WTC11 (cell line): ENCODE measurements at regions not wholly inside any gene's neighbourhood (a gene's known extent, or its start where the extent isn't known, plus 50 kb on each side); places are given as distances from the start of the nearest gene placed in this dataset.

Experiments used
- ATAC-seq: fragments of 200-7000 bp; cut with Tn5 transposase; 2 replicates; pipeline ENCODE4 v1.10.0; 2021; ENCODE audit warnings: mild to moderate bottlenecking, moderate library complexity
- CTCF ChIA-PET: fragments of 300-600 bp; sonication (Branson Sonifier 250); formaldehyde crosslinking; loops from one replicate; lab custom pipeline; 2021; ENCODE audit warnings: antibody characterized with exemption; lab: Charles Lee
- POLR2A ChIA-PET: fragments of 350-600 bp; sonication (Branson Sonifier 250); formaldehyde crosslinking; loops from one replicate; lab custom pipeline; 2021; ENCODE audit warnings: antibody characterized with exemption; lab: Charles Lee
- DNase-seq: peaks from one replicate; pipeline ENCODE4 v3.0.0; 2021; ENCODE audit warnings: low spot score
- H3K27ac Mint-ChIP-seq: 2 replicates; pipeline ENCODE4 v1.8.0; 2021; ENCODE audit warnings: mixed read lengths
- H3K27me3 Mint-ChIP-seq: 2 replicates; pipeline ENCODE4 v1.8.0; 2021; ENCODE audit warnings: low read depth, mild to moderate bottlenecking, moderate library complexity, mixed read lengths
- H3K36me3 Mint-ChIP-seq: 2 replicates; pipeline ENCODE4 v1.8.0; 2021; ENCODE audit warnings: mixed read lengths
- H3K4me1 Mint-ChIP-seq: 2 replicates; pipeline ENCODE4 v1.8.0; 2022; ENCODE audit warnings: mixed read lengths
- H3K4me3 Mint-ChIP-seq: 2 replicates; pipeline ENCODE4 v1.8.0; 2021; ENCODE audit warnings: mild to moderate bottlenecking, moderate library complexity, mixed read lengths
- H3K9me3 Mint-ChIP-seq: 2 replicates; pipeline ENCODE4 v1.8.0; 2021; ENCODE audit warnings: mixed read lengths
- AFF4 ChIP-seq: sonication (generic); formaldehyde crosslinking; IDR thresholded peaks from 2 replicates; pipeline ENCODE4 v1.8.1; 2023; ENCODE audit warnings: mild to moderate bottlenecking, missing genetic modification reagents, borderline replicate concordance
- ATF6 ChIP-seq: sonication (generic); formaldehyde crosslinking; IDR thresholded peaks from 2 replicates; pipeline ENCODE4 v1.8.1; 2023; ENCODE audit warnings: mild to moderate bottlenecking, missing genetic modification reagents
- CREB1 ChIP-seq: sonication (generic); formaldehyde crosslinking; IDR thresholded peaks from 2 replicates; pipeline ENCODE4 v1.8.0; 2023; ENCODE audit warnings: mild to moderate bottlenecking, missing genetic modification reagents
- E2F1 ChIP-seq: sonication (generic); formaldehyde crosslinking; IDR thresholded peaks from 2 replicates; pipeline ENCODE4 v1.8.0; 2022; ENCODE audit warnings: mild to moderate bottlenecking, missing genetic modification reagents
- E2F4 ChIP-seq: sonication (generic); formaldehyde crosslinking; IDR thresholded peaks from 2 replicates; pipeline ENCODE4 v1.8.1; 2022; ENCODE audit warnings: low read depth, mild to moderate bottlenecking, moderate library complexity, missing genetic modification reagents, borderline replicate concordance
- ERG ChIP-seq: fragments of 250-450 bp; sonication (Bioruptor Pico); IDR thresholded peaks from 2 replicates; pipeline ENCODE4 v1.8.0; 2021; ENCODE audit warnings: mild to moderate bottlenecking
- HMGXB4 ChIP-seq: sonication (generic); formaldehyde crosslinking; IDR thresholded peaks from 2 replicates; pipeline ENCODE4 v1.8.1; 2023; ENCODE audit warnings: mild to moderate bottlenecking, moderate library complexity, missing genetic modification reagents
- IRF1 ChIP-seq: sonication (generic); formaldehyde crosslinking; IDR thresholded peaks from 2 replicates; pipeline ENCODE4 v1.8.0; 2023; ENCODE audit warnings: missing genetic modification reagents
- IRF2 ChIP-seq: sonication (generic); formaldehyde crosslinking; IDR thresholded peaks from 2 replicates; pipeline ENCODE4 v1.8.0; 2022; ENCODE audit warnings: low read depth, missing genetic modification reagents, borderline replicate concordance
- KAT7 ChIP-seq: sonication (generic); formaldehyde crosslinking; IDR thresholded peaks from 2 replicates; pipeline ENCODE4 v1.8.1; 2023; ENCODE audit warnings: missing genetic modification reagents, mild to moderate bottlenecking, borderline replicate concordance
- MYBL2 ChIP-seq: sonication (generic); formaldehyde crosslinking; IDR thresholded peaks from 2 replicates; pipeline ENCODE4 v1.8.1; 2023; ENCODE audit warnings: mild to moderate bottlenecking, moderate library complexity, missing genetic modification reagents
- NFYB ChIP-seq: sonication (generic); formaldehyde crosslinking; conservative IDR thresholded peaks from 2 replicates; pipeline ENCODE4 v1.8.0; 2022; ENCODE audit warnings: low read depth, missing genetic modification reagents
- PREB ChIP-seq: sonication (generic); formaldehyde crosslinking; IDR thresholded peaks from 2 replicates; pipeline ENCODE4 v1.8.1; 2022; ENCODE audit warnings: mild to moderate bottlenecking, missing genetic modification reagents, moderate library complexity, borderline replicate concordance
- PRRX2 ChIP-seq: fragments of 250-450 bp; sonication (Bioruptor Pico); IDR thresholded peaks from 2 replicates; pipeline ENCODE4 v1.8.0; 2021; ENCODE audit warnings: mild to moderate bottlenecking
- STAT6 ChIP-seq: sonication (generic); formaldehyde crosslinking; conservative IDR thresholded peaks from 2 replicates; pipeline ENCODE4 v1.8.1; 2023; ENCODE audit warnings: mild to moderate bottlenecking, low read depth, missing genetic modification reagents, moderate library complexity
- TCF7 ChIP-seq: sonication (generic); formaldehyde crosslinking; IDR thresholded peaks from 2 replicates; pipeline ENCODE4 v1.8.0; 2022; ENCODE audit warnings: mild to moderate bottlenecking, low read depth, missing genetic modification reagents, moderate library complexity
- TEAD1 ChIP-seq: sonication (generic); formaldehyde crosslinking; IDR thresholded peaks from 2 replicates; pipeline ENCODE4 v1.8.0; 2022; ENCODE audit warnings: mild to moderate bottlenecking, missing genetic modification reagents
- ZNF671 ChIP-seq: fragments of 250-450 bp; sonication (Bioruptor Pico); IDR thresholded peaks from 2 replicates; pipeline ENCODE4 v1.8.0; 2021; ENCODE audit warnings: mild to moderate bottlenecking

- Mint-ChIP-seq H3K27me3 (no peaks in the 10 kb centered on the region), H3K27ac (no peak overlapping the region), H3K9me3 (peaks cover 18% of the 10 kb centered on the region), H3K4me3 (no peak overlapping the region), H3K4me1 (no peaks in the 10 kb centered on the region), H3K36me3 (peaks cover 8% of the 10 kb centered on the region; the same call in 1 of the 2 replicates)
- no peak for TF ChIP-seq IRF2 (CRISPR knock-in tag)
- TF ChIP-seq STAT6 (CRISPR knock-in tag) = no peak
- TF ChIP-seq ZNF671 (CRISPR knock-in tag) = no peak
- no peak for TF ChIP-seq E2F1 (CRISPR knock-in tag)
- TF ChIP-seq PREB = no peak
- TF ChIP-seq IRF1 (CRISPR knock-in tag) = no peak
- TF ChIP-seq MYBL2 (CRISPR knock-in tag) = no peak
- no peak for TF ChIP-seq TCF7
- no peak for TF ChIP-seq KAT7
- ChIA-PET CTCF (no interaction called here), POLR2A (no interaction called here)
- no peak for DNase-seq
- ATAC-seq = no peak
These were observed 284.1 kb downstream of the BMP4 start for GRCh38 chr14:53672526-53672925.

- Mint-ChIP-seq H3K27me3 (no peaks in the 10 kb centered on the region), H3K36me3 (no peaks in the 10 kb centered on the region), H3K27ac (no peak overlapping the region), H3K9me3 (peaks cover 3% of the 10 kb centered on the region; the same call in 1 of the 2 replicates), H3K4me3 (no peak overlapping the region), H3K4me1 (no peaks in the 10 kb centered on the region)
- DNase-seq (no peak), ATAC-seq (no peak)
- ChIA-PET CTCF (no interaction called here), POLR2A (no interaction called here)
- TF ChIP-seq HMGXB4 (CRISPR knock-in tag) (no peak), CREB1 (CRISPR knock-in tag) (no peak), AFF4 (CRISPR knock-in tag) (no peak), ATF6 (no peak), E2F4 (CRISPR knock-in tag) (no peak), NFYB (no peak), ERG (CRISPR knock-in tag) (no peak), PRRX2 (CRISPR knock-in tag) (no peak), TEAD1 (CRISPR knock-in tag) (no peak)
These were observed 285.9 kb downstream of the BMP4 start for GRCh38 chr14:53670701-53671100.
